ENCODE measurements at regions not wholly inside any gene's neighbourhood (a gene's known extent, or its start where the extent isn't known, plus 50 kb on each side); places are given as distances from the start of the nearest gene placed in this dataset.
"Not testable (repeated sequence)": the region's sequence is repeated elsewhere in the genome, so short reads cannot be mapped to it uniquely, and the experiment has no call there.

DNA sequence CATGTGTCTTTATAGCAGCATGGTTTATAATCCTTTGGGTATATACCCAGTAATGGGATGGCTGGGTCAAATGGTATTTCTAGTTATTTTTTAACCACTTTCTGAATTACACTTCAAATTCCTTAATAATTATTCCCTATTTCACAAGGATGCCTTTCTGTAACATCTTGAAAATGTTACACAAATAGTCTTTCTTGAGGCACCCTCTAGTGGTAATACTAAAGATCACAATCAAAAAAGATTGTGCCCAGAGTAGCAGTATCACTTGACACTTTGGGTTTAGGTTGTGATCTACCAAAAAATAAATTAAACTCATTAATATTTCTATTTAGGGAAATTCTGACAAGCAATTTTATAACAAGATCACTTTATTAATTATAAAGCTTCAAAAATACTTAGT is 74.0 kb upstream of the TEKT4 start:
- H3K9me2 ChIP-seq (replicated peaks; ENCODE audit: low read length); POLR2A ChIA-PET (ENCODE audit: unreplicated experiment); intact Hi-C loops (cut with micrococcal nuclease); ATAC-seq; H3K4me2 ChIP-seq (ENCODE audit: low read length); H4K20me1 ChIP-seq (ENCODE audit: low read length); CTCF ChIA-PET; H3K9ac ChIP-seq (ENCODE audit: low read length); H3K79me2 ChIP-seq (ENCODE audit: low read length); H3F3A ChIP-seq (ENCODE audit: low read length, unreplicated experiment); H3K4me3 ChIP-seq (ENCODE audit: low read length); H3K36me3 ChIP-seq (ENCODE audit: low read depth, low read length); H3K9me3 ChIP-seq (ENCODE audit: low read length); H3K4me1 ChIP-seq (ENCODE audit: insufficient read depth, low read length); H3K27ac ChIP-seq (ENCODE audit: low read length); H2AFZ ChIP-seq (ENCODE audit: low read length); BruUV-seq (replicated peaks); H3K27me3 ChIP-seq (ENCODE audit: low read length): not testable (repeated sequence)
- TF ChIP-seq, protein P1, sequence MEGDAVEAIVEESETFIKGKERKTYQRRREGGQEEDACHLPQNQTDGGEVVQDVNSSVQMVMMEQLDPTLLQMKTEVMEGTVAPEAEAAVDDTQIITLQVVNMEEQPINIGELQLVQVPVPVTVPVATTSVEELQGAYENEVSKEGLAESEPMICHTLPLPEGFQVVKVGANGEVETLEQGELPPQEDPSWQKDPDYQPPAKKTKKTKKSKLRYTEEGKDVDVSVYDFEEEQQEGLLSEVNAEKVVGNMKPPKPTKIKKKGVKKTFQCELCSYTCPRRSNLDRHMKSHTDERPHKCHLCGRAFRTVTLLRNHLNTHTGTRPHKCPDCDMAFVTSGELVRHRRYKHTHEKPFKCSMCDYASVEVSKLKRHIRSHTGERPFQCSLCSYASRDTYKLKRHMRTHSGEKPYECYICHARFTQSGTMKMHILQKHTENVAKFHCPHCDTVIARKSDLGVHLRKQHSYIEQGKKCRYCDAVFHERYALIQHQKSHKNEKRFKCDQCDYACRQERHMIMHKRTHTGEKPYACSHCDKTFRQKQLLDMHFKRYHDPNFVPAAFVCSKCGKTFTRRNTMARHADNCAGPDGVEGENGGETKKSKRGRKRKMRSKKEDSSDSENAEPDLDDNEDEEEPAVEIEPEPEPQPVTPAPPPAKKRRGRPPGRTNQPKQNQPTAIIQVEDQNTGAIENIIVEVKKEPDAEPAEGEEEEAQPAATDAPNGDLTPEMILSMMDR (conservative IDR thresholded peaks at IDR 0.05; ENCODE audit: low read depth, low read length): peak; percentile 49; the same call in 1 of the 2 replicates
- DNase-seq: peak; percentile 54
